ENCODE measurements at regions not wholly inside any gene's neighbourhood (a gene's known extent, or its start where the extent isn't known, plus 50 kb on each side); places are given as distances from the start of the nearest gene placed in this dataset.

- no peak for TF ChIP-seq CTCF (IDR thresholded peaks at IDR 0.05; ENCODE audit: low read depth, low read length, missing control alignments)
- no peak for DNase-seq (ENCODE audit: low read depth)
- in situ Hi-C loops (cut with HindIII; ENCODE audit: low sequenced_read_pairs), result no loop called here
- no peak overlapping the region for H3K4me3 ChIP-seq (ENCODE audit: low read depth, low read length)
Observed at GRCh38 chr5:52690236-52690768, 97.4 kb upstream of the ITGA1 start.

- TF ChIP-seq CTCF (IDR thresholded peaks at IDR 0.05; ENCODE audit: low read depth, low read length, missing control alignments), result no peak
- no peak overlapping the region for H3K4me3 ChIP-seq (ENCODE audit: low read depth, low read length)
- DNase-seq (ENCODE audit: low read depth), result no peak
- in situ Hi-C loops (cut with HindIII; ENCODE audit: low sequenced_read_pairs), result no loop called here
Observed at GRCh38 chr5:52692039-52692438, 95.7 kb upstream of the ITGA1 start.

- no peak for DNase-seq (ENCODE audit: low read depth)
- in situ Hi-C loops (cut with HindIII; ENCODE audit: low sequenced_read_pairs), result no loop called here
- no peak for TF ChIP-seq CTCF (IDR thresholded peaks at IDR 0.05; ENCODE audit: low read depth, low read length, missing control alignments)
- no peak overlapping the region for H3K4me3 ChIP-seq (ENCODE audit: low read depth, low read length)
Observed at GRCh38 chr5:52692606-52693005, 95.1 kb upstream of the ITGA1 start.

DNA sequence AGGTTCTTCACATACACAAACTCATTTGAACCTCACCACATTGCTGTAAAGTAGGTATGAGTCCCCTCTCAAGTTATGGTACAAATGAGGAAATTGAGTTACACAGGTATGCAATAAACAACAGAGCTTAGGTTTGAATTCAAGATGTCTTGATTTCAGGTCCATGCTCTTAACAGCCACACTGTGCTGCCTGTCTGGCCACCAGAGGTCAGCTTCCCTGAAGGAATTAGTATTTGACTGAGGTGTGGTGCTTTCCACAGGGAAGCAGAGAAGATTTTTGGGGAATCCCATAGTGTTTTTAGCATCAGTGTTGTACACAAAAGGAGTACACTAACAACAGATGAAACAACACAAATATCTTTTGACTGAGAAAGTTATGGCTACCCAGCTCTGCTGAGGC, 94.4 kb upstream of the ITGA1 start:
- H3K4me3 ChIP-seq (ENCODE audit: low read depth, low read length), result no peak overlapping the region
- in situ Hi-C loops (cut with HindIII; ENCODE audit: low sequenced_read_pairs), result no loop called here
- TF ChIP-seq CTCF (IDR thresholded peaks at IDR 0.05; ENCODE audit: low read depth, low read length, missing control alignments), result peak; percentile 69
- no peak for DNase-seq (ENCODE audit: low read depth)

- TF ChIP-seq CTCF (IDR thresholded peaks at IDR 0.05; ENCODE audit: low read depth, low read length, missing control alignments), result no peak
- H3K4me3 ChIP-seq (ENCODE audit: low read depth, low read length), result no peak overlapping the region
- DNase-seq (ENCODE audit: low read depth), result no peak
- in situ Hi-C loops (cut with HindIII; ENCODE audit: low sequenced_read_pairs), result no loop called here
Observed at GRCh38 chr5:52693836-52694235, 93.9 kb upstream of the ITGA1 start.

DNA sequence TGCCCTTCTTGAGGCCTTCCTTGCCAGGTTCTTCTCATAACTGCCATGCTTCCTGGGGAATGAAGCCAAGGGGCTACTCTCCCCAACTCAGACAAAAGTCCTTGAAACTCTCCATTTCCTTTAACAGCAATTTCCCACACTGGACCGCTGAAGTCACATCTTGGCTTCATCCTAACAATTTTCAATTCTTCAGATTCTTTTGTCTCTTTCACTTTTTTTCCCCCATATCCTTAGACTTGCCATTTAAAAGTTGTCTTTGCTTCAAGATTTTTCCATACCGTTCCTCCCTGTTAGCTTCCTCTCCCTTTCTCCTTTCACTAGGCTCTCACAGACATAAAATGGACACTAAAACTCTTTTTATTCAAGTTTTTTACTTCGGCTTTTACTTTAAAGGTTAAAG, 93.1 kb upstream of the ITGA1 start:
- no peak overlapping the region for H3K4me3 ChIP-seq (ENCODE audit: low read depth, low read length)
- no peak for TF ChIP-seq CTCF (IDR thresholded peaks at IDR 0.05; ENCODE audit: low read depth, low read length, missing control alignments)
- in situ Hi-C loops (cut with HindIII; ENCODE audit: low sequenced_read_pairs), result no loop called here
- DNase-seq (ENCODE audit: low read depth), result no peak

DNA sequence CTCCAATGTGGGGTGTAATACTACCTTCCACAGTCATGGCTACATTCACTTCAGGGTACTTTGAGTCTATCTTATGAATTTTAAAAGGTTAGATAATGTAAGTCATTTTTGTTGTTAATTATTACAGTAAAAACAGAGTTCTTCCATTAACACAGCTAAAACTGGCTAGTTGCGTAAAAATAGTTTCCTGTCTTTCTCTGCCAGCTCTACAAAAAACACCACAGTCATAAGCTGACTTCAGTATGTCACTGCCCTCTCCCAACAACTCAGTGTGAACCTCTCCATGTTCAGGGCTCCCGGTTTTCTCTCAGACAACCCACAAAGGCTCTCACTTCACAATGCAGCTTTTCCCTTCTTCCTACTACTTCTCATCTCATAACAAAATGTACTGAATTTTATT, 84.8 kb upstream of the ITGA1 start:
- no peak overlapping the region for H3K4me3 ChIP-seq (ENCODE audit: low read depth, low read length)
- in situ Hi-C loops (cut with HindIII; ENCODE audit: low sequenced_read_pairs), result loop anchor here (10.0 kb wide), 1 partner anchor 72 kb away; no protein-coding TSS in a partner anchor
- DNase-seq (ENCODE audit: low read depth), result no peak
- no peak for TF ChIP-seq CTCF (IDR thresholded peaks at IDR 0.05; ENCODE audit: low read depth, low read length, missing control alignments)
